ENCODE measurements at regions not wholly inside any gene's neighbourhood (a gene's known extent, or its start where the extent isn't known, plus 50 kb on each side); places are given as distances from the start of the nearest gene placed in this dataset.
A peak's percentile ranks its signal among the peaks of the same experiment; 100 is the strongest.
"Not testable (repeated sequence)": the region's sequence is repeated elsewhere in the genome, so short reads cannot be mapped to it uniquely, and the experiment has no call there.

GRCh38 chr15:85250938-85251542 is 129.4 kb upstream of the AKAP13 start:
- H3K27me3 ChIP-seq; H3K4me1 ChIP-seq; H3K36me3 ChIP-seq; H3K4me3 ChIP-seq; H3K9me3 ChIP-seq; H3K27ac ChIP-seq; intact Hi-C loops (cut with DNase I; ENCODE audit: low total_unique reads): not testable (repeated sequence)
- DNase-seq = peak; percentile 57 to 76
- 52 to 80% (median 66%) methylated on average over 7 to 8 of the region's 8 CpGs for WGBS, 5 donors
- TF ChIP-seq CTCF (IDR thresholded peaks at IDR 0.05) = peak in 1 of 7 experiments; percentile 28

GRCh38 chr15:85253196-85253915 is 127.0 kb upstream of the AKAP13 start:
- DNase-seq = peak in 1 of 2 donors; percentile 55
- H3K27me3 ChIP-seq; H3K27ac ChIP-seq; H3K4me3 ChIP-seq; H3K36me3 ChIP-seq; H3K9me3 ChIP-seq; intact Hi-C loops (cut with DNase I; ENCODE audit: low total_unique reads): not testable (repeated sequence)
- peaks cover 0 to 17% (median 6%) of the 10 kb centered on the region in 4 donors for H3K4me1 ChIP-seq
- 41 to 54% (median 44%) methylated on average over 7 to 15 of the region's 15 CpGs for WGBS, 5 donors

- DNase-seq; H3K4me3 ChIP-seq; H3K9me3 ChIP-seq; H3K36me3 ChIP-seq; H3K27ac ChIP-seq; intact Hi-C loops (cut with DNase I; ENCODE audit: low total_unique reads); H3K27me3 ChIP-seq: not testable (repeated sequence)
- WGBS, 5 donors = 86 to 99% (median 94%) methylated on average over 4 to 9 of the region's 9 CpGs
- peaks cover 0 to 17% (median 6%) of the 10 kb centered on the region in 4 donors for H3K4me1 ChIP-seq
These were observed 125.4 kb upstream of the AKAP13 start for GRCh38 chr15:85254961-85255360.

- DNase-seq; intact Hi-C loops (cut with DNase I; ENCODE audit: low total_unique reads); H3K4me3 ChIP-seq; H3K9me3 ChIP-seq; H3K36me3 ChIP-seq; H3K27me3 ChIP-seq; H3K27ac ChIP-seq: not testable (repeated sequence)
- H3K4me1 ChIP-seq = peaks cover 0 to 17% (median 6%) of the 10 kb centered on the region in 4 donors
- WGBS, 5 donors = 86 to 94% (median 94%) methylated on average over 12 to 24 of the region's 24 CpGs
These were observed 124.9 kb upstream of the AKAP13 start for GRCh38 chr15:85255502-85255901.

- H3K27me3 ChIP-seq; H3K36me3 ChIP-seq; H3K4me3 ChIP-seq; intact Hi-C loops (cut with DNase I; ENCODE audit: low total_unique reads); H3K27ac ChIP-seq; H3K9me3 ChIP-seq: not testable (repeated sequence)
- WGBS, 5 donors = 56 to 72% (median 65%) methylated on average over 12 to 25 of the region's 25 CpGs
- H3K4me1 ChIP-seq = peaks cover 0 to 17% (median 6%) of the 10 kb centered on the region in 4 donors
- peak in 1 of 2 donors; percentile 26 for DNase-seq
These were observed 124.1 kb upstream of the AKAP13 start for GRCh38 chr15:85256009-85256997.

- H3K27ac ChIP-seq; H3K36me3 ChIP-seq; H3K4me3 ChIP-seq; H3K27me3 ChIP-seq; intact Hi-C loops (cut with DNase I; ENCODE audit: low total_unique reads); DNase-seq; H3K9me3 ChIP-seq: not testable (repeated sequence)
- H3K4me1 ChIP-seq = peaks cover 0 to 17% (median 6%) of the 10 kb centered on the region in 4 donors
- WGBS, 5 donors = 40 to 96% (median 92%) methylated on average over 1 to 4 of the region's 4 CpGs
These were observed 122.3 kb upstream of the AKAP13 start for GRCh38 chr15:85258062-85258445.

- H3K4me3 ChIP-seq; DNase-seq; H3K27ac ChIP-seq; H3K27me3 ChIP-seq; H3K36me3 ChIP-seq; H3K9me3 ChIP-seq; intact Hi-C loops (cut with DNase I; ENCODE audit: low total_unique reads): not testable (repeated sequence)
- peaks cover 0 to 14% (median 6%) of the 10 kb centered on the region in 4 donors for H3K4me1 ChIP-seq
- WGBS, 5 donors = 88 to 90% (median 90%) methylated on average over 8 to 12 of the region's 19 CpGs; no CpG with 5 or more reads in 2 of the 5 donors
These were observed 121.7 kb upstream of the AKAP13 start for GRCh38 chr15:85258559-85259209.

- intact Hi-C loops (cut with DNase I; ENCODE audit: low total_unique reads); H3K9me3 ChIP-seq; DNase-seq; H3K27ac ChIP-seq; H3K27me3 ChIP-seq; H3K36me3 ChIP-seq; H3K4me3 ChIP-seq: not testable (repeated sequence)
- peaks cover 0 to 13% (median 6%) of the 10 kb centered on the region in 4 donors for H3K4me1 ChIP-seq
- 51 to 69% (median 62%) methylated on average over 2 to 9 of the region's 17 CpGs; no CpG with 5 or more reads in 2 of the 5 donors for WGBS, 5 donors
These were observed 119.9 kb upstream of the AKAP13 start for GRCh38 chr15:85260526-85260925.

- intact Hi-C loops (cut with DNase I; ENCODE audit: low total_unique reads); H3K9me3 ChIP-seq: not testable (repeated sequence)
These were observed 117.8 kb upstream of the AKAP13 start for GRCh38 chr15:85262461-85263055.

More at GRCh38 chr15:85262461-85263055, 117.8 kb upstream of the AKAP13 start:
- DNase-seq, H3K27ac ChIP-seq, H3K4me1 ChIP-seq, H3K36me3 ChIP-seq, H3K27me3 ChIP-seq, H3K4me3 ChIP-seq: not testable (repeated sequence)
- WGBS, 5 donors = 84 to 88% (median 87%) methylated on average over 16 to 24 of the region's 26 CpGs

Data from stomach (tissue), 8 donors.